ENCODE measurements at regions not wholly inside any gene's neighbourhood (a gene's known extent, or its start where the extent isn't known, plus 50 kb on each side); places are given as distances from the start of the nearest gene placed in this dataset.

DNA sequence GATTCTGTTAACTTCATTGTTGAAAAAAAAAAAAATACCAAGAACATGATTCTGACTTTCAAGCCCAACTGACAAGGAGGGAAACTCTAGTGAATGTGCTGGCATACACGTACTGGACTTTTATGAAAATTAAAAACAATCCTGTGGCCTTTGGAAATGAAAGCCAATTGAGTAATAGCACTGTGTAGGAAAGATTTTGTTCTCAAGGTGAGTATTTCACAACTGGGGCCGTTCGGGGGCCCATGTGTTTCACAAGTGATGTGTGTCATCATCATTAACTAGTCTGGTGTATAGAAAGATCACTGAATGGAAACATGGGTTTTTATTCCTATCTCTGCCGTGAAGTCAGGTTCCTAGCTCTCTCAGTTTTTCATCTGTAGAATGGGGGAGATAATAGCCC, 605.0 kb upstream of the CLINT1 start (continued):
- TF ChIP-seq CSRNP1 (CRISPR knock-in tag; IDR thresholded peaks at IDR 0.05) (no peak), HNRNPLL (IDR thresholded peaks at IDR 0.05; ENCODE audit: low read depth, low read length, poor library complexity, severe bottlenecking) (no peak), IRX3 (CRISPR knock-in tag; IDR thresholded peaks at IDR 0.05; ENCODE audit: borderline replicate concordance, low read depth) (no peak), ZNF570 (CRISPR knock-in tag; IDR thresholded peaks at IDR 0.05; ENCODE audit: borderline replicate concordance) (no peak), MTF1 (CRISPR knock-in tag; IDR thresholded peaks at IDR 0.05) (no peak), ZFP36 (IDR thresholded peaks at IDR 0.05; ENCODE audit: borderline replicate concordance, low read depth, low read length, partially characterized antibody) (no peak), ZNF558 (CRISPR knock-in tag; IDR thresholded peaks at IDR 0.05; ENCODE audit: borderline replicate concordance) (no peak), NCOR1 (IDR thresholded peaks at IDR 0.05; ENCODE audit: borderline replicate concordance, low read length) (peak; percentile 81; the same call in 1 of the 2 replicates), NFKB2 (CRISPR knock-in tag; IDR thresholded peaks at IDR 0.05; ENCODE audit: borderline replicate concordance) (no peak), RERE (CRISPR knock-in tag; IDR thresholded peaks at IDR 0.05; ENCODE audit: low read depth) (no peak), NR2F1 (CRISPR knock-in tag; IDR thresholded peaks at IDR 0.05) (peak; percentile 50 to 51; a peak in 2 of 4 replicates), MED1 (CRISPR knock-in tag; IDR thresholded peaks at IDR 0.05) (peak; percentile 66), ISX (CRISPR knock-in tag; conservative IDR thresholded peaks at IDR 0.05) (no peak), MEIS2 (CRISPR knock-in tag; IDR thresholded peaks at IDR 0.05) (no peak), FIP1L1 (IDR thresholded peaks at IDR 0.05; ENCODE audit: borderline replicate concordance, insufficient read depth, low read depth, low read length) (no peak), HOXA7 (CRISPR knock-in tag; IDR thresholded peaks at IDR 0.05) (no peak), ATF2 (CRISPR knock-in tag; IDR thresholded peaks at IDR 0.05) (no peak)
- TF ChIP-seq, protein P1, sequence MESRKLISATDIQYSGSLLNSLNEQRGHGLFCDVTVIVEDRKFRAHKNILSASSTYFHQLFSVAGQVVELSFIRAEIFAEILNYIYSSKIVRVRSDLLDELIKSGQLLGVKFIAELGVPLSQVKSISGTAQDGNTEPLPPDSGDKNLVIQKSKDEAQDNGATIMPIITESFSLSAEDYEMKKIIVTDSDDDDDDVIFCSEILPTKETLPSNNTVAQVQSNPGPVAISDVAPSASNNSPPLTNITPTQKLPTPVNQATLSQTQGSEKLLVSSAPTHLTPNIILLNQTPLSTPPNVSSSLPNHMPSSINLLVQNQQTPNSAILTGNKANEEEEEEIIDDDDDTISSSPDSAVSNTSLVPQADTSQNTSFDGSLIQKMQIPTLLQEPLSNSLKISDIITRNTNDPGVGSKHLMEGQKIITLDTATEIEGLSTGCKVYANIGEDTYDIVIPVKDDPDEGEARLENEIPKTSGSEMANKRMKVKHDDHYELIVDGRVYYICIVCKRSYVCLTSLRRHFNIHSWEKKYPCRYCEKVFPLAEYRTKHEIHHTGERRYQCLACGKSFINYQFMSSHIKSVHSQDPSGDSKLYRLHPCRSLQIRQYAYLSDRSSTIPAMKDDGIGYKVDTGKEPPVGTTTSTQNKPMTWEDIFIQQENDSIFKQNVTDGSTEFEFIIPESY (CRISPR knock-in tag; IDR thresholded peaks at IDR 0.05) = peak; percentile 20; the same call in 1 of the 2 replicates
